Stimulated activated memory B cell treated with anti-CD40 and anti-IgM and Interleukin-4, amounts not matched to agents 10 μg/mL and 1 μg/mL and 100 μg/mL, for 72 hours (primary cell): ENCODE measurements at regions not wholly inside any gene's neighbourhood (a gene's known extent, or its start where the extent isn't known, plus 50 kb on each side); places are given as distances from the start of the nearest gene placed in this dataset.
A peak's percentile ranks its signal among the peaks of the same experiment; 100 is the strongest.
"Not testable (repeated sequence)": the region's sequence is repeated elsewhere in the genome, so short reads cannot be mapped to it uniquely, and the experiment has no call there.

ENCODE experiments used
- ATAC-seq: fragments of 150-1000 bp; cut with Tn5 transposase; 2 replicates; pipeline ENCODE4 v1.10.0; 2021
- H3K27ac Mint-ChIP-seq: one replicate; pipeline ENCODE4 v1.8.0; 2022; ENCODE audit warnings: mild to moderate bottlenecking, mixed read lengths
- H3K27me3 Mint-ChIP-seq: one replicate; pipeline ENCODE4 v1.8.0; 2022; ENCODE audit warnings: mixed read lengths
- H3K36me3 Mint-ChIP-seq: one replicate; pipeline ENCODE4 v1.8.0; 2022; ENCODE audit warnings: mixed read lengths
- H3K4me1 Mint-ChIP-seq: one replicate; pipeline ENCODE4 v1.8.0; 2022; ENCODE audit warnings: mixed read lengths
- H3K4me3 Mint-ChIP-seq: one replicate; pipeline ENCODE4 v1.8.0; 2022; ENCODE audit warnings: mild to moderate bottlenecking, moderate library complexity, mixed read lengths
- H3K9me3 Mint-ChIP-seq: one replicate; pipeline ENCODE4 v1.8.0; 2022; ENCODE audit warnings: mixed read lengths

GRCh38 chr21:10425856-10426255 is 95.5 kb upstream of the TPTE start:
- no peak for ATAC-seq
- no peak overlapping the region for H3K27ac Mint-ChIP-seq
- no peaks in the 10 kb centered on the region for H3K9me3 Mint-ChIP-seq
- no peaks in the 10 kb centered on the region for H3K36me3 Mint-ChIP-seq
- H3K4me1 Mint-ChIP-seq, result no peaks in the 10 kb centered on the region
- H3K4me3 Mint-ChIP-seq, result no peak overlapping the region
- no peaks in the 10 kb centered on the region for H3K27me3 Mint-ChIP-seq

GRCh38 chr21:10426812-10427211 is 94.6 kb upstream of the TPTE start:
- H3K4me1 Mint-ChIP-seq, H3K9me3 Mint-ChIP-seq, H3K36me3 Mint-ChIP-seq, H3K4me3 Mint-ChIP-seq, ATAC-seq, H3K27ac Mint-ChIP-seq, H3K27me3 Mint-ChIP-seq: not testable (repeated sequence)

DNA sequence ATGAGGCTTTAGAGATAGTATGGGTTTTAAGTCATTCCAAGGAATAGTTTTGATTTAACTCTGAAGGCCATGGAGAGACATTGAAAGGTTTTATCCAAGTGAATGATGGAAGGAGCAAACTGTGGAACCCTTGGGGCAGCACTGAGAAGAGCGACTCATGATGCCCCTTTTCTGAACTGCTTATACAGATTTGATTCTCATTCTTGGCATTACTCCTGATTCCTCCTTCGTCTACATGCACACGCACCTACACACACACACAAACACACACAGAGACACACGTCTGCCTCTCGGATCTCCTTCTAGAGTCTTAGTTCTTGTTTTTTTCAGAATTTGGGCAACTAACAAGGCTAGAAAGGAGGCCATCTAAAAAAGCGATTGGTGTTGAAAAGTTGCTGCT is 94.1 kb upstream of the TPTE start:
- H3K36me3 Mint-ChIP-seq, H3K27me3 Mint-ChIP-seq, H3K9me3 Mint-ChIP-seq, H3K4me1 Mint-ChIP-seq, H3K27ac Mint-ChIP-seq, H3K4me3 Mint-ChIP-seq: not testable (repeated sequence)
- peak; percentile 3 for ATAC-seq

DNA sequence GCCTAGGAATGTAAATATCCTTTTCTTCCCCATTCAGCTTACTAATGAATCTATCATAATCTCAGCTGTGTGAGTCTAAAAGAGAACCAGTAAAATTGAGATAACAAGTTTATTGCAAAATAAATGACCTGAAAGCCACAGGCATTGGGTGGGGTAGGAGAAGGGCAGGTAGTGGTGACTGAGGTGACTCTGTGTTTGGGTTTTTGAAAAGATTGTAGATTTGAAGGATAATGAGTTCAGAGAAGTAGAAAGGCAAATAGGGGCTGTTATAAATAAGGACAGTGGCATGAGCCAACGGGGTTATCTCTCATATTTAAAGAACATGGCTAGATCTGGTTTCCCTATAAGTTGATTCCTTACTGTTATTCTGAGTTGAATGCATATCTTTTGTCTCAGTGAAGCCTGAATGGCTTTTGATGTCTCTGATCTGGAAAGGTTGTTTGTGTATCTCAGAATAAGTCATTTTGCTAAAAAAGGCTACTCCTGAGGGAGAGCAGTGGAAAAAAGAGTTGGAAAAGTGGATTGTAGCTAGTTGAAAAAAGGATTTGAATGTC is 92.3 kb upstream of the TPTE start:
- H3K36me3 Mint-ChIP-seq, H3K9me3 Mint-ChIP-seq, H3K4me1 Mint-ChIP-seq, H3K27ac Mint-ChIP-seq, H3K27me3 Mint-ChIP-seq, H3K4me3 Mint-ChIP-seq: not testable (repeated sequence)
- ATAC-seq, result peak; percentile 3

- peak; percentile 24 for ATAC-seq
- Mint-ChIP-seq H3K27ac (no peak overlapping the region), H3K4me1 (no peaks in the 10 kb centered on the region), H3K36me3 (no peaks in the 10 kb centered on the region), H3K27me3 (no peaks in the 10 kb centered on the region), H3K9me3 (no peaks in the 10 kb centered on the region), H3K4me3 (no peak overlapping the region)
These were observed 91.4 kb upstream of the TPTE start for GRCh38 chr21:10430005-10430404.

DNA sequence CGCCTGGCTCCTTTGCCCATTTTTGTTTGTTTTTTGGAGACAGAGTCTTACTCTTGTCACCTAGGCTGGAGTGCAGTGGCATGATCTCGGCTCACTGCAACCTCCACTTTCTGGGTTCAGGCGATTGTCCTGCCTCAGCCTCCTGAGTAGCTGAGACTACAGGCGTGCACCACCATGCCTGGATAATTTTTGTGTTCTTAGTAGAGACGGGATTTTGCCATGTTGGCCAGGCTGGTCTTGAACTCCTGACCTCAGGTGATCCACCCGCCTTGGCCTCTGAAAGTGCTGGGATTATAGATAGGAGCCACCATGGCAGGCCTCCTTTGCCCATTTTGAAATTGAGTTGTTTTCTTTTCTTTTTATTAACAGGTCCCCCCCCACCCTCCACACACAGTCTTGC is 89.4 kb upstream of the TPTE start:
- not testable (repeated sequence) for H3K9me3 Mint-ChIP-seq, H3K36me3 Mint-ChIP-seq, H3K27me3 Mint-ChIP-seq, H3K27ac Mint-ChIP-seq, H3K4me3 Mint-ChIP-seq, H3K4me1 Mint-ChIP-seq
- ATAC-seq, result peak; percentile 1

- not testable (repeated sequence) for H3K4me3 Mint-ChIP-seq, ATAC-seq, H3K27ac Mint-ChIP-seq, H3K9me3 Mint-ChIP-seq, H3K27me3 Mint-ChIP-seq, H3K4me1 Mint-ChIP-seq, H3K36me3 Mint-ChIP-seq
These were observed 88.9 kb upstream of the TPTE start for GRCh38 chr21:10432456-10432855.

- H3K9me3 Mint-ChIP-seq, H3K27ac Mint-ChIP-seq, H3K4me3 Mint-ChIP-seq, H3K27me3 Mint-ChIP-seq, ATAC-seq, H3K4me1 Mint-ChIP-seq, H3K36me3 Mint-ChIP-seq: not testable (repeated sequence)
These were observed 83.4 kb upstream of the TPTE start for GRCh38 chr21:10437977-10438376.

GRCh38 chr21:10440639-10441038 is 80.7 kb upstream of the TPTE start:
- H3K9me3 Mint-ChIP-seq, H3K27ac Mint-ChIP-seq, H3K4me1 Mint-ChIP-seq, H3K36me3 Mint-ChIP-seq, H3K4me3 Mint-ChIP-seq, H3K27me3 Mint-ChIP-seq: not testable (repeated sequence)
- ATAC-seq, result peak; percentile 52

- H3K9me3 Mint-ChIP-seq, H3K4me3 Mint-ChIP-seq, H3K27ac Mint-ChIP-seq, H3K27me3 Mint-ChIP-seq, ATAC-seq, H3K4me1 Mint-ChIP-seq, H3K36me3 Mint-ChIP-seq: not testable (repeated sequence)
These were observed 79.4 kb upstream of the TPTE start for GRCh38 chr21:10442018-10442417.

- not testable (repeated sequence) for H3K4me1 Mint-ChIP-seq, H3K4me3 Mint-ChIP-seq, H3K9me3 Mint-ChIP-seq, ATAC-seq, H3K36me3 Mint-ChIP-seq, H3K27me3 Mint-ChIP-seq, H3K27ac Mint-ChIP-seq
These were observed 75.7 kb upstream of the TPTE start for GRCh38 chr21:10445685-10446084.

DNA sequence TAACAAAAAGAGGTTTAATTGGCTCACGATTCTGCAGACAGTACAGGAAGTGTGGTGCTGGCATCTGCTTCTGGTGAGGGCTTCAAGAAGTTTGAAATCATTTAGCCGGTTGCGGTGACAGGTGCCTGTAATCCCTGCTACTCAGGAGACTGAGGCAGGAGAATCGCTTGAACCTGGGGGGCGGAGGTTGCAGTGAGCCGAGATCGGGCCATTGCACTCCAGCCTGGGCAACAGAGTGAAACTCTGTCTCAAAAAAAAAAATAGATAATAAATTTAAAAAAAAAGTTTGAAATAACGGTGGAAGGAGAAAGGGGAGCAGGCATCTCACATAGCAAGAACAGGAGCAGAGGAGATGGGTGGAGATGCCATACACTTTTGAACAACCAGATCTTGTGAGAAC is 71.9 kb upstream of the TPTE start:
- not testable (repeated sequence) for H3K36me3 Mint-ChIP-seq, H3K4me3 Mint-ChIP-seq, ATAC-seq, H3K27ac Mint-ChIP-seq, H3K4me1 Mint-ChIP-seq, H3K27me3 Mint-ChIP-seq, H3K9me3 Mint-ChIP-seq

GRCh38 chr21:10451274-10451673 is 70.1 kb upstream of the TPTE start:
- H3K4me3 Mint-ChIP-seq, H3K4me1 Mint-ChIP-seq, ATAC-seq, H3K27ac Mint-ChIP-seq, H3K9me3 Mint-ChIP-seq, H3K27me3 Mint-ChIP-seq, H3K36me3 Mint-ChIP-seq: not testable (repeated sequence)

GRCh38 chr21:10457765-10458164 is 63.6 kb upstream of the TPTE start:
- ATAC-seq, H3K27me3 Mint-ChIP-seq, H3K9me3 Mint-ChIP-seq, H3K4me1 Mint-ChIP-seq, H3K4me3 Mint-ChIP-seq, H3K27ac Mint-ChIP-seq, H3K36me3 Mint-ChIP-seq: not testable (repeated sequence)

GRCh38 chr21:10460957-10461356 is 60.4 kb upstream of the TPTE start:
- H3K9me3 Mint-ChIP-seq, H3K36me3 Mint-ChIP-seq, H3K27ac Mint-ChIP-seq, ATAC-seq, H3K4me1 Mint-ChIP-seq, H3K27me3 Mint-ChIP-seq, H3K4me3 Mint-ChIP-seq: not testable (repeated sequence)

- H3K27ac Mint-ChIP-seq, H3K4me3 Mint-ChIP-seq, ATAC-seq, H3K27me3 Mint-ChIP-seq, H3K9me3 Mint-ChIP-seq, H3K4me1 Mint-ChIP-seq, H3K36me3 Mint-ChIP-seq: not testable (repeated sequence)
These were observed 59.9 kb upstream of the TPTE start for GRCh38 chr21:10461445-10461844.

DNA sequence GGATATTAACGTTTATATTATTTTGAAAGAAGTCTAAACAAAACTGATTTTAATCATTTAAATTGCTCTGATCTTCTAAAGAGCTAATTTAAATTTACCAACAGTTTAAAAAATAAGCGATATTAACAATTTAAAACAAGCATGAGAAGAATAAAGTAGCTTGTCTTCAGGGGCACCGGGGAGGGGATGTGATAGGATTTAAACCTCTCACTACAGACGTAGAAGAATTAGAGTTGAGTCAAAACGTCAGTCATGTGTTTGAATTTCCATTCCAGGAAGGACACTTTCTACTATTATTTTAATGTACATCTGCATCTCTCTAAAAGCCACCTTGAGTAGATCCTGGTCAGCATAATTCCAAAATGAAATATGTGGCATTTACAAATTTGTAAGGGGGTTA is 58.2 kb upstream of the TPTE start:
- H3K27me3 Mint-ChIP-seq, result no peaks in the 10 kb centered on the region
- no peak overlapping the region for H3K27ac Mint-ChIP-seq
- no peaks in the 10 kb centered on the region for H3K9me3 Mint-ChIP-seq
- no peaks in the 10 kb centered on the region for H3K36me3 Mint-ChIP-seq
- ATAC-seq, result no peak
- H3K4me1 Mint-ChIP-seq, result no peaks in the 10 kb centered on the region
- no peak overlapping the region for H3K4me3 Mint-ChIP-seq
